HG02870 (cell line): ENCODE measurements at regions not wholly inside any gene's neighbourhood (a gene's known extent, or its start where the extent isn't known, plus 50 kb on each side); places are given as distances from the start of the nearest gene placed in this dataset.

Experiments used
- ATAC-seq: cut with Tn5 transposase; IDR thresholded peaks from one replicate; pipeline ENCODE4 v1.9.1; 2021; ENCODE audit warnings: mild to moderate bottlenecking, moderate library complexity; ENCODE audit not compliant: unreplicated experiment

- ATAC-seq, result no peak
These were observed 256.6 kb downstream of the CNTN3 start for GRCh38 chr3:74357881-74358280.

DNA sequence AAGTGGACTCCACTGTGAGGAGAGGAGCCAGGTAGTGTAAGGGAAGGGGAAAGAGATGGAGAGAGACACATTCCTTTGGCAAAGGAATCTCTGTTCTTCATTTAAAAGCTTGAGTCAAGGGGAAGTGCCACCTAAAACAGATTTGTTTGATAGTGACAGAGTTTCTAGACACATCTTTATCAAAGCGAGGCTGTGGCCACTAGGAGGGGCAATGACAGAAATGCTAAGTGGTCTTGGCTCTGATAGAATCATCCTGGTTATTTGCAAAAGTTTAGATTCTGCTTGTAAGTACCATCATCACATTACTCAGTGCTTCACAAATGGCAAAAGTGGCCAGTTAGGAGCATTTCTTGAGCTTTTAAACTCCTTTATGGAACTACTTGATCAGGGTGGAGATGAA lies 261.4 kb downstream of the CNTN3 start:
- no peak for ATAC-seq

DNA sequence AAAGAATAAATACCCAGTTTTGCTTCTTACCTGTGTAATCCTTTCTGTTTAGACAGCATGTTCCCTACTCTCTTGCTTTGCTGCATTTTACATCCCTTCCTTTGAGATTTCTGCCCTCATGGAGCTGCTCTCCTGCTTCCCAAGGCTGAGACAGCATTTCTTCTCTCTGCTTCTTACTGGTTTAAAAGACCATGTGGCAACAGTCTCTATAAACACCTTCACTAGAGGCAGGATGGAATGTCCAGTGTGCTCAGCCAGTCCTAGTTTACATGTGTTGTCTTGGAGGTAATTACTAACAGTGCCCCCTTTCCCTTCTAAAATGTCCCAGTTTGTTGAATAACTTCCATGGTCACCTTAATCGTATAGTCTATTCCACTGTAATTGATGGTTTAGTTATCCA lies 262.3 kb downstream of the CNTN3 start:
- ATAC-seq, result no peak

DNA sequence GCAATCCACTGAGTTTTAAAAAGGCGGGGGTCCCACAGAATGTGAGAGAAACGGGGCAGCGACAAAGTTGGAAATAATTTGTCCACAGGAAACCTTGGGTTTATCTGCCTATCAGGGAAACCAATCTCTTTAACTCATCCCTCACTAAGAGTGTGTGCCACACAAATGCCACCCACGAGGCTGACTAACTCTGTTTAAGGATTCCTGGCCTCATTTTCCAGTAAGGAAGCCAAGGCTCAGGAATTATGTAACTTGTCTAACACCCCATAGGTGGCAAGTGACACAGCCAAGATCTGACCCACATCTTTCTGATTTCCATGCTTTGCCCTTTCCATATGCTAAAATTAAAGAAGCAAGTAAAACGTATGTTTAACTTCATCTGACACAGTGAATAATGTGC lies 263.2 kb downstream of the CNTN3 start:
- ATAC-seq, result no peak

DNA sequence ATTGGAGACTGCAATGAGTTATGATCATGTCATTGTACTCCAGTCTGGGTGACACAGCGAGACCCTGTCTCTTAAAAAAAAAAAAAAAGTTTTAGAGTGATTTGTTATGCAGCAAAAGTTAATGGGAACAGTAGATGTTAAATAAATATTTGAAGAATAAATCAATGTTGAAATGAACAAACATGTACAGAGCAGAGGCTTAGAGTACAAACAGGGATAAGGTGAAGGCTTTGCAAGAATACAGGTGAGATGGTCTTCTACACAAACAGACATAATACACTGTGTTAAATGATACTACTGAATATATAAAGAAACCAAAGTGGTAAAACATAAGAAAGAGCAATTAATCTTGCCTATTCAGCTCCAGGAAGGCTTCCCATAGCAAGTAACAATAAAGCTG lies 265.4 kb downstream of the CNTN3 start:
- no peak for ATAC-seq

DNA sequence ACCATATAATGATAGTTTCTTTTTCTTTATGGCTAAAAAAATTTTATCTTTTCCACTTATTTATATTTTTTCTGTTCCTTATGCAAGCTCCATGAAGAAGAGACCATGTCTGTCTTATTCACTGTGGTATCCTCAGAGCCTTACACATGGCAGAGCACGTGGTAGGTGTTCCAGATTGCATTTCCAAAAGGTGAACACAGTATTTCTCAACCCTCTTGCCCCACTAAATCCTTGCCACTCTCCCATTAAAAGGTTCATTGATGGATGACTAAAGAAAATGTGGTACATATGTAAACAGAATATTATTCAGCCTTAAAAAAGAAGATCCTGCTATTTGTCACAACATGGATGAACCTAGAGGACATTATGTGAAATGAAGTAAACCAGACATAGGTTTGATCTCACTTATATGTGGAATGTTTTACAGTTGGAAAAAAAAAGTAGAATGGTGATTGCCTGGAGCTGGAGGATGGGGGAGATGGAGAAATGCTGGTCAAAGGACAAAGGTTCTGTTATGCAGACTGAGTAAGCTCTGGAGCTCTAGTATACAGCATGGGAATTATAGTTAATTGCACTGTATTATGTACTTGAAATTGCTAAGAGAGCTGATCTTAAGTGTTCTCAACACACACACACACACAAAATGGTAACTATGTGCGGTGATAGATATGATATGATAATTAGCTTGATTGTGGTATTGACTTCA lies 266.7 kb downstream of the CNTN3 start:
- ATAC-seq, result no peak

GRCh38 chr3:74346896-74347295 lies 267.6 kb downstream of the CNTN3 start:
- no peak for ATAC-seq

- no peak for ATAC-seq
These were observed 268.8 kb downstream of the CNTN3 start for GRCh38 chr3:74345701-74346100.

- no peak for ATAC-seq
These were observed 269.5 kb downstream of the CNTN3 start for GRCh38 chr3:74344865-74345440.

DNA sequence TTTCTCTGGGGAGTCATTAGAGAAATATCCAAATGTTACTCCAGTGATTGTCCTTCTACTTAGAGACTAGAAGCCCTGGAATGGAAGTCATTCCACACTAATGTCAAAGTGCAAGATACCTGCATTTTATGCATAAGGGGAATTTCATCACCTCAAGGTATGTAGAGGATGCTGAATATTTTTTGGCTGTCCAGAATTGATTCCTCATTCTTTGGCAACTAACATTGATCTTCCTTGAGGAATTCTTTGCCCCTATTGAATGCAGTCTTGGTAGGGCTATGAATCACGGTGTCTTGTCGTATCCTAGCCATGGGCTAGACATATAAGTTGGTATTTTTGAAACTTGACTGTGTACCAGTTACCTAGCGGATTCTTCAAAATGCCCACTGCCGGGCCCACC lies 271.1 kb downstream of the CNTN3 start:
- no peak for ATAC-seq

DNA sequence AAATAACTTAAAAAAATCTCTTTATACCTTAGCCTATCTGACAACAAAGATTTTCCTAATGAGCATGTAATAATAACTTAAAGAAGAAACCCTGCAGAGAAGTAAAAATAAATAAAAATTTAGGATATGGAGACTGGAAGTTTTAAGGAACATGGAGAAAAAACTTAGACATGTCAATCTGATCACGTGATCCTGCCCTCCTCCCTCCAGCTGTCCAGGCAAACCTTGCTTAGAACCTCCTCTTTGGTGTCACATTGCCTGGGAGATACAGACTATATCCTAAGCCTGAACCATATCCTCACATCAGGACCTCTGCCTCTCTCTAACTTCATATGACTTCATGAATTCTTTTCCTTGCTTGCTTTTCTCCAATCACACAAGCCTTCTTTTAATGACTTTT lies 275.5 kb downstream of the CNTN3 start:
- no peak for ATAC-seq

- no peak for ATAC-seq
These were observed 282.3 kb downstream of the CNTN3 start for GRCh38 chr3:74332165-74332564.

GRCh38 chr3:74331711-74332110 lies 282.7 kb downstream of the CNTN3 start:
- ATAC-seq, result no peak

DNA sequence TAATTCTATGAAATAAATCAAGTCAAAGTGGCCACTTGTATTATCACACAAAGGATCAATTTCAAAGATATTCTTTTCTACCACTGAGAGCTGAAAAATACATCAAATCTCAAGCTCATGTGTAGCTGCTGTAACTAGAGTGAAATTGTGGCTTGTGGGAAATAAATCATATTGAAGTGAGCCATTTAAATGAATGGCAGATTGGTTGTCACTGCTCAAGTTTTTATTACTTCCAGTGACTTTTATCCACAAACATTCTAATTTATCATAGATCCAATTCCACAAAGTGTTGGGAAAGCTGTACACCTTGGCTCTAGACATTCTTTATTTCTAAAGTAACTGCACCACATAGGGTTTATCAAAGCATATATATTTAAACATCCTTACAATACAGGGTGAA lies 285.4 kb downstream of the CNTN3 start:
- ATAC-seq, result no peak

GRCh38 chr3:74328435-74328834 lies 286.0 kb downstream of the CNTN3 start:
- ATAC-seq, result no peak

DNA sequence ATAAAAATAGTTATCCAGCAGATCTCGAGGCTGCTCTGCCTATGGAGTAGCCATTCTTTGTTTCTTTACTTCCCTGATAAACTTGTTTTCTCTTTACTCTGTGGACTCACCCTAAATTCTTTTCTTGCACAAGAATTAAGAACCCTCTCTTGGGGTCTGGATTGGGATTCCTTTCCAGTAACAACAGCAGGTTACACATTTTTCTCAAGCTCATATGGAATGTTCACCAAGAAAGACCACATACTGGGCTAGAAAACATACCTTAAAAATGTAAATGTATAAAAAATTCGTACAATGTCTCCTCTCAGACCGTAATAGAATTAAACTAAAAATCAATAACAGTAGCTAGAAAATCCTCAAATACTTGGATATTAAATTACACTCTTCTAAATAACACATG lies 299.2 kb downstream of the CNTN3 start:
- no peak for ATAC-seq

DNA sequence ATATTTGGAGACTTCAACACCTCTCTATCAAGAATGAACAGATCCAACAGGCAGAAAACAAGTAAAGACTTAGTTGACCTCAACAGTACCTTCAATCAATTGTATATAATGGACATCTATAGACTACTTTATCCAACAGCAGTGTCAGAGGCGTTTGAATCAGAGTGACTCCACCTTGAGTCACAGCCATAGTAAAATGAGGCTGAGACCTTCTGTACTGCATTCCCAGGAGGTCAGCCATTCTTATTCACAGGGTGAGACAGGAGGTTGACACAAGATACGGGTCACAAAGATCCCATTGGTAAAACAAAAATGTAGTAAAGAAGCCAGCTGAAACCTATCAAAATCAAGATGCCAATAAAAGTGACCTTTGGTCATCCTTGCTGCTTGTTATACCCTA lies 299.8 kb downstream of the CNTN3 start:
- ATAC-seq, result no peak

- ATAC-seq, result no peak
These were observed 304.7 kb downstream of the CNTN3 start for GRCh38 chr3:74309716-74310115.

GRCh38 chr3:74304424-74304823 lies 310.0 kb downstream of the CNTN3 start:
- ATAC-seq, result no peak

DNA sequence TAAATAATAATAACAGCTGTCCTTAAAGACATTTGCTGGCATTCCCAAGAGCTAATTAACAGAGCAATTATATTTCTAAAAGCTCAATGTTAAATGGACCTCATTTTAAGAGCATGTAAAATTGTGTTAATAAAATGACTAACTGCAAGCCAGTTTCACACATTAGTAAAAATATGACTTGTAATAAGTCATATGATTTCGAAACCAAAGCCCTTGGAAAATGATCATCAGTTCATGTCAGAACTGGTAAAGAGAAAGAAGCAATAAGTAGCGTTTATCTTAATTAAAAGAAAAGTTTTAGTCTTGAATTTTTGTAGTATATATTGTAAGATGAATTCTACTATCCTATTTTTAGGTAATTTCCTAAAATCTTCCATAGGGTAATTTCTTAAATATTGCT lies 310.7 kb downstream of the CNTN3 start:
- ATAC-seq, result no peak

GRCh38 chr3:74302969-74303368 lies 311.5 kb downstream of the CNTN3 start:
- ATAC-seq, result no peak

DNA sequence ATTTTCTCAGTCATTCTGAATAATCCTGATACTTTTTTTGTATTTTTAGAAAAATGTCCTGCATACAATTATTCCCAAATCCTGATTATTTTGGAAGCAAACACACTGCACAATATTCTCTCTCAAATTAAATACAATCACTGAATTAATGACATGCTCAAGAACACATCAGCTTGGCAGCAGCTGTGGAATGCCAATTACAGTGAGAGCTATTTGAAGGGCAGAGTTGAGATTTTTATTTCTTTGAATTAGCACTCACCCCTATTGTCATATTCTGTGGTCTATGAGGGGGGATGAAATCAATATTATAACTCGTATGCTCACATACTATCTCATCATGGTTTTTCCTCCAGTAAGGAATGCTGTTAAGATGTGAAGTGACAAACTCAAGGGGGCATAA lies 312.2 kb downstream of the CNTN3 start:
- no peak for ATAC-seq

GRCh38 chr3:74301056-74301455 lies 313.4 kb downstream of the CNTN3 start:
- no peak for ATAC-seq
